ENCODE measurements at regions not wholly inside any gene's neighbourhood (a gene's known extent, or its start where the extent isn't known, plus 50 kb on each side); places are given as distances from the start of the nearest gene placed in this dataset.

DNA sequence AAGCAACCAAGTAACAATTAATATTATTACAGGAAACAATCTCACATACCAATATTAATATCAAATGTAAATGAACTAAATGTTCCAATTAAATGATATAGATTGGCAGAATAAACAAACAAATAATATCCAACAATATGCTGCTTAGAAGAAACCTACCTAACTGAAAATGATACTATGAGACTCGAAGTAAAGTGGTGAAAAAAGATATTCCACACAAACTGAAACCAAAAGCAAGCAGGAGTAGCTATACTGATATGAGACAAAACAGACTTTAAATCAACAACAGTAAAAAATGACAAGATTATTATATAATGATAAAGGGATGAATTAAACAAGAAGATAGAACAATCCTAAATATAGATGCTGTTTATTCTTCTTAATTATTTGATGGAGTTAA, 140.1 kb downstream of the SPANXN4 start:
- DNase-seq = no peak

DNA sequence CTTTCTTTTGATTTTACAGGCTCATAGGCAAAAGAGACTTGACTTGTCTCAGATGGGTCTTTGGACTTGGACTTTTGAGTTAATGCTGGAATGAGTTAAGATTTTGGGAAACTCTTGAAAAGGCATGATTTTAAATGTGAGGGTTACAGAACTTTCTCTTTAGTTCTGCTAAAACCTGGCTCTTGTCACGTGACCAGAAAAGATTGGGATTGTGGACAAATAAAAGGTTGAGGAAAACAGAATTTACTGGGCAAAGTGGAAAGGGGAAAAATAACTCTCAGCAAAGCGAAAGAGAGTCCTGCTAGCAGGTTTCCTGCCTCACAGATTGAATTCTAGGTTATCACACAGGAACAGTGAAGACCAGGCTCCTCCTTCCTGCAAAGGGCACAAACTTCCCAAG, 114.0 kb downstream of the SPANXN4 start:
- DNase-seq = no peak

DNA sequence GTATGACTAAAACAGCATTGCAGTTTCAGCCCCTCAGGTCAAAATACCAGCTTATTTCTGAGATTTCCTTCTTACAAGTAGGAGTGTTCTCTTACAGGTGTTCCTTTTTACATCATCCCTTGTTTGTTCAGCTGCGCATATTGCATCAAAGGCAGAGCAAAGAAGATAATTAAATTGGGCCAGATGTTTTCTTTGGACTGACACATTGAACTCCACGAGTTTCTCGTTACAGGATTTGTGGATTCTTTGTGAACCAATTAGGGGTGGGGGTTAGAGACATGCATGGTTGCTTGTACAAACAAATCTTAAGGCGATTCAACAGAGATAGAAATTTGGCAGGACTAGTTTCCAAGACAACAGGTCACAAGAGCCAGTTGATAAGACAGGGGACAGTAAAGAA, 95.7 kb downstream of the SPANXN4 start:
- no peak for DNase-seq

DNA sequence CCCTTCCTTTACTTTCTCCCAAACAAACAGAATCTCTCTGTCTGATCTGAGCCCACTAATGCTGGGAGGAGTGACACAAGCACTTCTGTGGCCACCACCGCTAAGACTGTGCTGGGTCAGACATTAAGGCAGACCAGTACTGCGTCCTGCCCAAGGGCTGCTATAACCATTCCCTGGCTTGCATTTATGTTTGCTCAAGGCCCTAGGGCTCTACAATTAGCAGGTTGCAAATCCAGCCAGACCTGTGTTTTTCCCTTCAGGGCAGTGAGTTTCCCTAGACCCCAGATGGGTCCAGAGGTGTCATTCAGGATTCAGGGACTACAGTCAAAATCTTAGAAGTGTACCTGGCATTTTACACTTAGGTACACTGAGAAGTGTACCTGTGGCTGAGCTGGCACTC, 89.7 kb downstream of the SPANXN4 start:
- peak; percentile 72 for DNase-seq

DNA sequence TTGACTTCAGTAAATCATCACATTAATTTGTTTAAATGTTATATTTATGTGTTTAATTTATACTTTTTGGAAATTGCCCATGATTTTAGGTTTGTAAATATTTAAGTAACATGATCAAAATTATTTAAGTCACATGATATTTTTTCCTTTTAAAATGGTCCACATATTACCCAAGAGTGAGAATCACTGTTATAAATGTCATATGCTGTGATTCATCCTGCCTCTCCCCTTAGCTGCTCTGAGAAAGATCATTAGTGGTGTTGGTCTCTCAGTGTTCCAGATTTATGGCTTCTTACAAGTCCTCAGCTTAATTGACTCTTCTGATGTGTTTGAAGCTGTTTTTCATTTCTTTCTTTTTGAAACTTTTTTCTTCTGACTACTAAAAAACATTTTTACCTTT, 70.1 kb downstream of the SPANXN4 start:
- no peak for DNase-seq

DNA sequence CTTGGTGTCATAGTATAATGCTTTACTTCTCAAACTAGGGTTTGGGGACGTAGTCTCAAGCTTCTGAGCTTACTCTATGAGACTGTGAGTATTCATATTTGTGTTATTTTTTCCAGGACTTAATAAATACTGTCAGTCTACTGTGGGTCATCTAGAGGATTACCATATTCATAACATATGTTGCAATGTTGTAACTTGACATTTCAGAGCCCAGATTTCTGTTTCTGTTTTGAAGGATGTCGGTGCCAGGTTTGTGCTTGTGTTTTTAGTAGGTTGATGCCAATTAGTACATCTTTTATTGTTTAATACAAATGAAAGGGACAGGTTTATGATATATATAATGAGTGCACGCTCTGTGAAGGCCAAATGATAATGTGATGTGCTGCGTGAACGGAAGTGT, 69.6 kb downstream of the SPANXN4 start:
- no peak for DNase-seq

DNA sequence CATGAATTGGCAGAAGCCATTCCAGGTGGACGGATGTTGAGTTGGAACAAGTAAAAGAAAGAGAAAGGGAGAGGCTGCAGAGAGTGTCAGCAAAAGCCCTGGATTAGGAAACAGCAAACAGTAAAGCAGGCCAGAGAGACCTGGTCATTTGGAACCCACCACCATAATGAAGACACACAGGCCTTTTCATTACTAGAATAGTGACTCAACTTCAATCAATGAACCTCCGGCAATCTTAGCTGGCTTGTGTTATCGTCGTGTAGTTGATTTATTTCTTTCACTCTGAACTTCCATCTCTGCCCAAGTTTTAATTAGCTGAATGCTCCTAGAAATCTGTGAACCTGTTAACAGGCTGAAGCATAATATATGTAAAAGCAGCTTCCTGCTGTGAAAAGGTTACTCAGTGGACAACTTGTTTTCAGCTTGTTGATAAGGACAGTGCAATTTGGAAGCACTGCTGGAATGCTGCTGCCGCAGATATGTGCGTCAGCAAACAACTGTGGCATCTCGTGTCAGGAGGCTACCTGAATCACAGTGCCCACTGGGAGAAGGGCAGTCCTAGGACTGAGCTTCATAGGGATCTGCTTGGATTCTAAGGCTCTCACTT, 68.8 kb downstream of the SPANXN4 start:
- no peak for DNase-seq

All from islet precursor cell (in vitro differentiated cells).